NCI-H1092 treated with DMSO at 0.1 percent for 48 hours (cell line): ENCODE measurements at regions not wholly inside any gene's neighbourhood (a gene's known extent, or its start where the extent isn't known, plus 50 kb on each side); places are given as distances from the start of the nearest gene placed in this dataset.
"Not testable (repeated sequence)": the region's sequence is repeated elsewhere in the genome, so short reads cannot be mapped to it uniquely, and the experiment has no call there.

ENCODE experiments used
- DNase-seq: peaks from one replicate; lab custom pipeline; 2025; lab: John Stamatoyannopoulos, UW

GRCh38 chr2:200102971-200103370, 147.6 kb downstream of the MAIP1 start:
- DNase-seq: no peak

DNA sequence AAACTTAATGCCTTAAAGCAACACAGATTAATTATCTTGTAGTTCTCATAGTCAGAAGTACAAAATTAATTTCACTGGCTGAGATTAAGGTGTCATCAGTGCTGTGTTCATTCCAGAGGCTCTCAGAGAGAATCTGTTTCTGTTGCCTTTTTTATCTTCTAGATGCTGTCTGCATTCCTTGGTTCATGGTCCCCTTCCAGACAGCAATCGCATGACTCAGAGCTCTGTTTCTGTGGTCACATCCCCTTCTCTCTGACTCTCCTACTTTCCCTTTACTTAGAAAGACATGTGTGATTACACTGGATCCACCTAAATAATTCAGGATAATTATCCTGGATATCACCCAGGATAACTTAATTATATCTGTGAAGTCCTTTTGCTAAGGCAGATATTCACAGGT, 148.6 kb downstream of the MAIP1 start:
- no peak for DNase-seq

DNA sequence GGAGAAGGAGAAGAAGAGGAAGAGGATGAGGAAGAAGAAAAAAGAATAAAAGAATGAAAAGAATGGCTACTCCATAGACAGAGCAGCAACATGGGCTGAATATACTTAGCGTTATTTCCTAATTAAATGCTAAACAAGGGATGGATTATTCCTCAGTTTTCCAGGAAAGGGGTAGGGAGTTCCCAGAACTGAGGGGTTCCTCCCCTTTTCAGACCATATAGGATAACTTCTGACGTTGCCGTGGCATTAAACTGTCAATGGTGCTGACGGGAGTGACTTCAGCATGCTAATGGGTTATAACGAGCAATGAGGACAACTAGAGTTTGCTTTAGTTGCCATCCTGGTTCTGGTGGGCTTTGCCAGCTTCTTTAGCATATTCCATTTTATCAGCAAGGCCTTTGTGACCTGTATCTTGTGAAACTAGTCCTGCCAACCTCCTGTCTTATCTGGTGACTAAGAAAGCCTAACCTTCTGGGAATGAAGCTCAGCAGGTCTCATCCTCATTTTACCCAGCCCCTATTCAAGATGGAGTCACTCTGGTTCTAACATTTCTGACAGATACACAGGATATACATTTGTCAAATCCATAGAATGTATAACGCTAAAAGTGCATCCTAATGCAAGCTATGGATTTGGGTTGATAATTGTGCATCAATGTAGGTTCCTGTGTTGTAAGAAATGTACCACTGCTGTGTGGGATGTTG, 152.3 kb downstream of the MAIP1 start:
- DNase-seq: no peak

DNA sequence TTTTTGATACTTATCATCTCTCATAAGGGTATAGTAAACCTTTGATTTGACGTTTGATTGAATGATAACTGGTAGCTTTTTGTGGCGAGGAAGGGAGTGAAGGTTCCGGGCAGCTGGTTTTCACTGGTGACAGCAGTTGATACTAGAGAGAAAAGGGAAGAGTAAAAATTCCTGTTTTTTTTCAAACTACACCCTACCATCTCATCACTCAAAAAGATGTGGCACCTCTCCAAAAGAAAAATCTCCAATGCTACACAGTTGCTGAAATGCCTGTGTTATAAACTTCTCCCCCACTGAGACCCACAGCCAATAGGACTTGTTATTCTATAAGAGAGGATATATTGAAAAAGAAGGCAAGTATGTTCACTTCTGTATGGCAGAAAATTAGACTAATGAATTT, 154.0 kb downstream of the MAIP1 start:
- DNase-seq: no peak

DNA sequence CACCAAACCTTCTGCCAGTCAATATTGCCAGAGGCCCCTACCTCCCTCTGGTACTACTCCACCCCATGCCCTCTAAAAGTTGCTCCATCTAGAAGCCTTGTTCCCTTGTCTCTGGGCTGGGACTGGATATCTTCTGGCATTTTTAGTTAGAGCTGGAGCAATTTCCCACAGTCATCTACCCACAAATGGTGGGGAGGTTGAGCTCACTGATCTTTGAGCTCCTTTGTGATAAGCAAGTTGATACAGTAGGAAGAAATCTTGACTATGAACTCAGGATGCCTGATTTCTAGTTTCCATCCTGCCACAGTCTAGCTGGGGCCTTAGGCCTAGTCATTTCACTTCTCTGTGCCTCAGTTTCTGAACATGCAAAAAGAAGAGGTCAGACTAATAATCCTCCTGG, 155.0 kb downstream of the MAIP1 start:
- no peak for DNase-seq

- not testable (repeated sequence) for DNase-seq
Observed at GRCh38 chr2:200113016-200113799, 157.8 kb downstream of the MAIP1 start.

DNA sequence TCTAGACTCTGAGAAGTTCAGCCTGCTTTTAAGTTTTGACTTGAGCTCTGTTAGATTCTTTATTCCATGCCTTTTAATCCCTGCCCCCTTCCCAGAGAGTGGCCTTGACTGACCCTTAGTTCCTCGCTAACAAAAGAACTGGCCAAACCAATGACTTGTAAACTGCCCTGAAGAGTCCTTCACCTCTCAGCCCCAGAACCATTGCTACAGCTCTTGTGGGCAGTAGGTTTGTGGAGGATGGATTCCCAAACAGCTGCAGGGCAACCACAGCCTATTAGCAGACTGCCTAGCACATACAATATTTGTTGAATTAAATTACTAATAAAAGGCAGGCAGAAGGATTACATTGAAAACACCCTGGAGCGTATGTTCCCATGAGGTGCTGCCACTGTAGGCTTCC, 163.9 kb downstream of the MAIP1 start:
- no peak for DNase-seq

GRCh38 chr2:200121931-200122330, 166.5 kb downstream of the MAIP1 start:
- no peak for DNase-seq

GRCh38 chr2:200122683-200123082, 167.3 kb downstream of the MAIP1 start:
- DNase-seq: no peak

- not testable (repeated sequence) for DNase-seq
Observed at GRCh38 chr2:200124665-200125368, 169.4 kb downstream of the MAIP1 start.

- no peak for DNase-seq
Observed at GRCh38 chr2:200125444-200126284, 170.3 kb downstream of the MAIP1 start.

GRCh38 chr2:200126285-200126670, 170.9 kb downstream of the MAIP1 start:
- not testable (repeated sequence) for DNase-seq

DNA sequence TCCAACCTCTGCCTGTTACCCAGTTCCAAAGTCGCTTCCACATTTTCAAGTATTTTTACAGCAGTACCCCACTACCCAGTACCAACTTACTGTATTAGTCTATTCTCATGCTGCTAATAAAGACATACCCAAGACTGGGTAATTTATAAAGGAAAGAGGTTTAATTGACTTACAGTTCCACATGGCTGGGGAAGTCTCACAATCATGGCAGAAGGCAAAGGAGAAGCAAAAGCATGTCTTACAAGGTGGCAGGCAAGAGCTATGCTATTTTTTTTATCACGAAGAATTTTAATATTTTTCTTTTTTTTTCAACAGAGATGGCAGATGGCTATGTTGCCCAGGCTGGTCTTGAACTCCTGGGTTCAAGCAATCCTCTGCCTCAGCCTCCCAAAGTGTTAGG, 171.3 kb downstream of the MAIP1 start:
- not testable (repeated sequence) for DNase-seq

DNA sequence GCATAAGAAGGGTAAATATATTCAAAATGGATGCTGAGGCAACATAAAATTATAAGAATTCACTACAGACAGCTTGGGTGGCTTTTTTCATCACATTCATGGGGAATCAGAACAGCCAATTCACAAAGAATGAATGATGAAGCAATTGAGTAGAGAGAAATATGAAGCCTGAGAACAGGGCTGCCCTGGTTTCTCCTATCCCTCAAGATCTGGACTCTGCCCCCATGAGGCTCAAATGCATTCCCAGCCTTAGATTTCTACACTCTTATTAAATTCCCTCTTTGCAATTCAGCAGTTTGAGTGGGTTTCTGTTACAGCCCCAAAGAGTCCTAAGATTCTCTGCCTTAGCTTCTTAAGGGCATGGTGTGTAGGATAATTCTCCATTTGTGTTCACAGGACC, 172.5 kb downstream of the MAIP1 start:
- no peak for DNase-seq

- no peak for DNase-seq
Observed at GRCh38 chr2:200128296-200128695, 172.9 kb downstream of the MAIP1 start.

DNA sequence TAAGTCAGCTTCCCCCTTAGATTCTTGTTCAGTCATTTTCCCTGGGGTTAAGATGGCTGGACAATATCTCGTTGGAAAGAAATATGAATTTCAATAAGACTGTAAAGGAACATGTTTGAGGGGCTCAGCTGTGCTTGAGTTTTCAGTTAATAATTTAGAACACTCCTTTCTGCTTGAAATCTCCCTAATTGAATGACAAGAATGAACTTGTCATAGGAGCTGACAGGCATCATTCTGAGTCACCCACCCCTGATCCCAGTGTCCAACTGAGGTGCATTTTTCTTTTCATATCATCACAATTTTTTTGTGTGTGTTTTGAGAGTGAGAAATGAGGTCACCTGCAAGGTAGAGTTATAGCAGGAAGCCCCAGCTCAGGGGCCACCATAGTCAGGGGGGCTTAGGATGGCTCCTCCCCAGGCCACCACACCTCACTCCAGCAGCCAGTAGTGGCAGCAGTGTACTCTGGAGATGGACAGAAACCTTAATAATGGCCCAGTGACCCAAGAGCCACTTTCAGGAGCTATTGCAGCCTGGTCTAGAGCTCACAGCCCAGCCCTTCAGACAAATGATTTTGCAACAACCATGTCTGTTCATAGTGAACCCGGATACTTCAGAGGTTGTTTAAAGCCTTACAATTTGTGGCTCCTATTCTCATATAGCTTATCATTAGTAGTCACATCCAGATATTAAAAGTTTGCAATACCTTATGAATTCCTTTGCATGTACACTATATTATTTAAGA, 174.5 kb downstream of the MAIP1 start:
- no peak for DNase-seq

- DNase-seq: no peak
Observed at GRCh38 chr2:200130762-200131166, 175.4 kb downstream of the MAIP1 start.

DNA sequence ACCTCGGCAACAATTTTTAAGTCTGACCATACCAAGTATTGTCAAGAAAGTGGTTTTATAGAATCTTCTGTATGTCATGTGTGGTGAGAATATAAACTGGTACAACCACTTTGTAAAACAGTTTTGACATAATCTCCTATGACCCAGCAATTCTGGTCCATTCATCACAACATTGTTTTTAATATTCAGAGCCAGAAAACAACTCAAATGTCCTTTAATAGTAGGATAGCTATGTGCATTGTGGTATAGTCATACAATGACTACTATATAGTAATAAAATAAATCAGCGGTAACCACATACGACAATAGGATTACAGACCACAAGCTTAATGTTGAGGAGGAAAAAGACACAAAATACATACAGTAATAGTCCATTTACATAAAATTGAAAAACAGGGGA, 175.2 kb upstream of the SPATS2L start:
- DNase-seq: no peak

DNA sequence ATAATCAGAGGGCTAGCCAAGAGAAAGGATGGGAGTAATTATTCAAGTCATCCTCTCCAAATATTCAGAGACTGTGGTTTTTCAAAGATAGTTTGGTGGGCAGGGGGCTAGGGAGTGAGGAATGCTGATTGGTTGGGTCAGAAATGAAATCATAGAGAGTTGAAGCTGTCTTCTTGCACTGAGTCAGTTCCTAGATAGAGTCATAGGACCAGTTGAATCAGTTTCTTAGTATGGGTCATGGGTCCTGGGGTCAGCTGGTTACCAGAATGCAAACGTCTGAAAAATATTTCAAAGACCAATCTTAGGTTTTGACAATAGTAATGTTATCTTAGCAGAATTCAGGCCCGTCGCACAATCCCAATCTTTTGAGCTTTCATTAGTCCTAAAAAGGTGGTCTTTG, 171.4 kb upstream of the SPATS2L start:
- no peak for DNase-seq

- no peak for DNase-seq
Observed at GRCh38 chr2:200136655-200137054, 169.8 kb upstream of the SPATS2L start.

- no peak for DNase-seq
Observed at GRCh38 chr2:200137271-200137670, 169.2 kb upstream of the SPATS2L start.
